Kidney (tissue), 13 donors: ENCODE measurements at regions not wholly inside any gene's neighbourhood (a gene's known extent, or its start where the extent isn't known, plus 50 kb on each side); places are given as distances from the start of the nearest gene placed in this dataset.

Source experiments
- DNase-seq, 5 donors: peaks; one replicate each; pipeline ENCODE4 v3.0.0-alpha.2; 2013 to 2020
- FAIRE-seq: peaks from 2 replicates; lab custom pipeline; 2012; peaks lifted over from hg19 to GRCh38; lab: Jason Lieb, UNC
- H3K27ac ChIP-seq, 2 donors: one replicate each; pipeline ENCODE4 v1.7.0; 2013; ENCODE audit warnings: low read depth in 2 of 2, low read length in 2 of 2, inconsistent platforms in 1 of 2
- H3K27me3 ChIP-seq: one replicate; pipeline ENCODE4 v1.7.1; 2013; ENCODE audit warnings: low read length, inconsistent platforms; ENCODE audit not compliant: control insufficient read depth, insufficient read depth
- H3K36me3 ChIP-seq, 3 donors: one replicate each; pipeline versions ENCODE4 v1.7.0 to v1.7.1; 2013; ENCODE audit warnings: low read length in 3 of 3, control low read depth in 1 of 3, inconsistent platforms in 1 of 3; ENCODE audit not compliant: insufficient read depth in 3 of 3, control insufficient read depth in 2 of 3
- H3K4me1 ChIP-seq, 3 donors: one replicate each; pipeline versions ENCODE4 v1.7.0 to v1.7.1; 2013; ENCODE audit warnings: low read length in 3 of 3, inconsistent platforms in 1 of 3, low read depth in 1 of 3; ENCODE audit not compliant: control insufficient read depth in 2 of 3, insufficient read depth in 2 of 3
- H3K4me3 ChIP-seq, 3 donors: one replicate each; pipeline versions ENCODE4 v1.7.0 to v1.8.1; 2013; ENCODE audit warnings: low read length in 3 of 3, control low read depth in 1 of 3, inconsistent platforms in 1 of 3
- H3K9ac ChIP-seq, 3 donors: one replicate each; pipeline versions ENCODE4 v1.7.0 to v1.7.1; 2013; ENCODE audit warnings: low read length in 3 of 3, control low read depth in 1 of 3, inconsistent platforms in 1 of 3
- H3K9me3 ChIP-seq, 3 donors: one replicate each; pipeline versions ENCODE4 v1.7.0 to v1.7.1; 2013; ENCODE audit warnings: low read length in 3 of 3, control low read depth in 1 of 3, inconsistent platforms in 1 of 3; ENCODE audit not compliant: control insufficient read depth in 2 of 3, insufficient read depth in 1 of 3
- CTCF ChIP-seq: IDR thresholded peaks from 3 replicates; pipeline ENCODE4 v1.5.1; 2012; ENCODE audit warnings: mild to moderate bottlenecking, moderate library complexity, borderline replicate concordance; ENCODE audit not compliant: insufficient read depth; ENCODE audit errors: extremely low read depth
- intact Hi-C: fragments of 100-400 bp; cut with DNase I; formaldehyde crosslinking; loops from one replicate; pipeline ENCODE4 v1.11.1; 2022
- donor health status: control.
- donor health status: control.
- donor health status: control.
- donor health status: control.
- donor health status: control.
- donor health status: DM: yes; HTN: yes; CAD: no.
- donor health status: Normal renal cell carcinoma (clear cell type).

GRCh38 chr14:46018846-46019420 lies 632.6 kb downstream of the RPL10L start:
- Histone ChIP-seq H3K27ac (no peak overlapping the region), H3K36me3 (no peaks in the 10 kb centered on the region), H3K4me1 (no peaks in the 10 kb centered on the region), H3K9ac (no peak overlapping the region), H3K9me3 (no peaks in the 10 kb centered on the region), H3K27me3 (no peaks in the 10 kb centered on the region), H3K4me3 (no peak overlapping the region)
- TF ChIP-seq CTCF: no peak
- DNase-seq: no peak
- intact Hi-C loops: no loop called here
- no peak for FAIRE-seq

GRCh38 chr14:46008348-46008747 lies 643.2 kb downstream of the RPL10L start:
- FAIRE-seq: no peak
- intact Hi-C loops: no loop called here
- no peak for TF ChIP-seq CTCF

GRCh38 chr14:45998554-45998953 lies 653.0 kb downstream of the RPL10L start:
- H3K27ac ChIP-seq: no peak overlapping the region
- FAIRE-seq (no peak), DNase-seq (no peak)
- H3K9me3 ChIP-seq: no peaks in the 10 kb centered on the region
- H3K9ac ChIP-seq: no peak overlapping the region
- no peaks in the 10 kb centered on the region for H3K36me3 ChIP-seq
- no peak overlapping the region for H3K4me3 ChIP-seq
- TF ChIP-seq CTCF: no peak
- H3K4me1 ChIP-seq: no peaks in the 10 kb centered on the region
- no peaks in the 10 kb centered on the region for H3K27me3 ChIP-seq
- intact Hi-C loops: no loop called here

More at GRCh38 chr14:46008348-46008747, 643.2 kb downstream of the RPL10L start:
- Histone ChIP-seq H3K4me3 (no peak overlapping the region), H3K27me3 (no peaks in the 10 kb centered on the region), H3K4me1 (no peaks in the 10 kb centered on the region), H3K9ac (no peak overlapping the region), H3K27ac (no peak overlapping the region), H3K36me3 (no peaks in the 10 kb centered on the region), H3K9me3 (no peaks in the 10 kb centered on the region)
- DNase-seq: no peak

- Histone ChIP-seq H3K36me3 (no peaks in the 10 kb centered on the region), H3K27ac (no peak overlapping the region), H3K4me1 (no peaks in the 10 kb centered on the region), H3K4me3 (no peak overlapping the region), H3K27me3 (no peaks in the 10 kb centered on the region), H3K9ac (no peak overlapping the region), H3K9me3 (no peaks in the 10 kb centered on the region)
- TF ChIP-seq CTCF: no peak
- intact Hi-C loops: no loop called here
- no peak for DNase-seq
- FAIRE-seq: no peak
These were observed 661.3 kb downstream of the RPL10L start for GRCh38 chr14:45990252-45990651.
